Trophoblast cell (in vitro differentiated cells and primary cell): ENCODE measurements at regions not wholly inside any gene's neighbourhood (a gene's known extent, or its start where the extent isn't known, plus 50 kb on each side); places are given as distances from the start of the nearest gene placed in this dataset.

Source experiments
- DNase-seq, 2 donors: peaks; one replicate each; pipeline ENCODE4 v3.0.0-alpha.2; 2016
- H2AFZ ChIP-seq: 2 replicates; pipeline ENCODE4 v1.6.1; 2013; ENCODE audit warnings: low read length, moderate library complexity, mild to moderate bottlenecking; ENCODE audit not compliant: insufficient read depth, poor library complexity
- H2AK5ac ChIP-seq: 2 replicates; pipeline ENCODE4 v1.6.1; 2013; ENCODE audit warnings: mild to moderate bottlenecking, low read length
- H2BK120ac ChIP-seq: 2 replicates; pipeline ENCODE4 v1.6.1; 2013; ENCODE audit warnings: low read length, mild to moderate bottlenecking, moderate library complexity; ENCODE audit not compliant: insufficient read depth, poor library complexity
- H2BK12ac ChIP-seq: 2 replicates; pipeline ENCODE4 v1.6.1; 2013; ENCODE audit warnings: mild to moderate bottlenecking, low read length, moderate library complexity
- H2BK5ac ChIP-seq: 2 replicates; pipeline ENCODE4 v1.6.1; 2013; ENCODE audit warnings: low read length, low read depth, moderate library complexity, mild to moderate bottlenecking; ENCODE audit not compliant: poor library complexity
- H3K14ac ChIP-seq: 2 replicates; pipeline ENCODE4 v1.6.1; 2013; ENCODE audit warnings: mild to moderate bottlenecking, low read length
- H3K18ac ChIP-seq: 2 replicates; pipeline ENCODE4 v1.6.1; 2013; ENCODE audit warnings: mild to moderate bottlenecking, low read length
- H3K23ac ChIP-seq: 2 replicates; pipeline ENCODE4 v1.6.1; 2013; ENCODE audit warnings: low read length
- H3K27ac ChIP-seq: 2 replicates; pipeline ENCODE4 v1.5.1; 2013; ENCODE audit warnings: low read depth, mild to moderate bottlenecking, inconsistent platforms, low read length, moderate library complexity
- H3K27me3 ChIP-seq: 2 replicates; pipeline ENCODE4 v1.6.1; 2013; ENCODE audit warnings: inconsistent platforms, mild to moderate bottlenecking, low read length, moderate library complexity; ENCODE audit not compliant: insufficient read depth
- H3K36me3 ChIP-seq, 2 experiments: 1 replicate in 1 of 2; 2 replicates in 1 of 2; pipeline ENCODE4 v1.6.1; 2013; ENCODE audit warnings: low read length in 2 of 2, mild to moderate bottlenecking in 2 of 2, moderate library complexity in 1 of 2; ENCODE audit not compliant: insufficient read depth in 2 of 2, control insufficient read depth in 1 of 2
- H3K4ac ChIP-seq: 2 replicates; pipeline ENCODE4 v1.6.1; 2013; ENCODE audit warnings: low read depth, mild to moderate bottlenecking, low read length, moderate library complexity
- H3K4me1 ChIP-seq, 2 experiments: 1 replicate in 1 of 2; 2 replicates in 1 of 2; pipeline ENCODE4 v1.6.1; 2013; ENCODE audit warnings: low read length in 2 of 2, mild to moderate bottlenecking in 2 of 2, moderate library complexity in 1 of 2; ENCODE audit not compliant: insufficient read depth in 2 of 2, control insufficient read depth in 1 of 2
- H3K4me2 ChIP-seq: 2 replicates; pipeline ENCODE4 v1.6.1; 2013; ENCODE audit warnings: inconsistent platforms, mild to moderate bottlenecking, low read length, moderate library complexity
- H3K4me3 ChIP-seq: 2 replicates; pipeline ENCODE4 v1.5.1; 2013; ENCODE audit warnings: mild to moderate bottlenecking, low read depth, low read length, inconsistent platforms
- H3K79me1 ChIP-seq: one replicate; pipeline ENCODE4 v1.6.1; 2013; ENCODE audit warnings: low read length
- H3K79me2 ChIP-seq: 2 replicates; pipeline ENCODE4 v1.6.1; 2013; ENCODE audit warnings: low read length, mild to moderate bottlenecking; ENCODE audit not compliant: control insufficient read depth, insufficient read depth, poor library complexity
- H3K9ac ChIP-seq: 2 replicates; pipeline ENCODE4 v1.6.1; 2013; ENCODE audit warnings: mild to moderate bottlenecking, low read length
- H3K9me3 ChIP-seq: 2 replicates; pipeline ENCODE4 v1.6.1; 2013; ENCODE audit warnings: low read depth, mild to moderate bottlenecking, control low read depth, inconsistent platforms, low read length; ENCODE audit not compliant: insufficient read depth
- H4K12ac ChIP-seq: 2 replicates; pipeline ENCODE4 v1.6.1; 2013; ENCODE audit warnings: low read depth, mild to moderate bottlenecking, low read length, moderate library complexity
- H4K8ac ChIP-seq: 2 replicates; pipeline ENCODE4 v1.6.1; 2013; ENCODE audit warnings: low read depth, mild to moderate bottlenecking, low read length, moderate library complexity
- H4K91ac ChIP-seq: one replicate; pipeline ENCODE4 v1.6.1; 2013; ENCODE audit warnings: low read depth, mild to moderate bottlenecking, low read length, moderate library complexity
- WGBS: extraction: QIAGEN DNeasy Blood & Tissue Kit; methylation state at CpG from one replicate; pipeline ENCODE4 v1.1.7; 2013; ENCODE audit warnings: missing lambda C conversion rate; ENCODE audit not compliant: insufficient read length, insufficient coverage; ENCODE audit errors: extremely low coverage; 5-methylcytosine and 5-hydroxymethylcytosine counted together

DNA sequence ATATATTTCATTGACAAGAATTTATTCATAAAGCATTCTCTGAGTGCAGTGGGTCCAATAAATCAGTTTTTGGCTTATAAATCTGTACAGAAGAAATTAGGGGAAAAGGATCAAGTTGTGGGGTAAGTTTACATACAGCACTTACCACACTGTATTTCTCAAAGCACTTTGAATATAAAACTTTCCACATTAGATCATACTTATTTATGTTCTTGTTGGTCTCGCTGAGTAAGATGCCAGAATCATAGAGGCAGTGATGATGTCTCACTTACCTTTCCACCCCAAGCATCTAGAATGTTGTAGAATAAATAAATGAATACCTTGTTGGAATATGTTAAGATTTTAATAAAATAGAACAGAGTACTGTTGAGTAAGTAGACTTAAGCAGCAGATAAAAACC is 279.1 kb downstream of the PCDH20 start:
- WGBS: no CpG with 5 or more reads among the region's 1 CpG
- Histone ChIP-seq H3K4me1 (no peaks in the 10 kb centered on the region), H3K23ac (no peak overlapping the region), H4K91ac (no peak overlapping the region), H3K9ac (no peak overlapping the region), H3K18ac (no peak overlapping the region), H3K14ac (no peak overlapping the region), H2BK12ac (no peak overlapping the region), H4K12ac (no peak overlapping the region), H3K9me3 (no peaks in the 10 kb centered on the region), H3K4me3 (no peak overlapping the region), H2AFZ (no peak overlapping the region), H3K4me2 (no peak overlapping the region), H3K4ac (no peak overlapping the region), H3K27ac (no peak overlapping the region), H3K79me1 (no peaks in the 10 kb centered on the region), H3K27me3 (no peaks in the 10 kb centered on the region), H4K8ac (no peak overlapping the region), H3K79me2 (no peaks in the 10 kb centered on the region), H2BK5ac (no peak overlapping the region), H3K36me3 (no peaks in the 10 kb centered on the region), H2AK5ac (no peak overlapping the region), H2BK120ac (no peak overlapping the region)
- no peak for DNase-seq

DNA sequence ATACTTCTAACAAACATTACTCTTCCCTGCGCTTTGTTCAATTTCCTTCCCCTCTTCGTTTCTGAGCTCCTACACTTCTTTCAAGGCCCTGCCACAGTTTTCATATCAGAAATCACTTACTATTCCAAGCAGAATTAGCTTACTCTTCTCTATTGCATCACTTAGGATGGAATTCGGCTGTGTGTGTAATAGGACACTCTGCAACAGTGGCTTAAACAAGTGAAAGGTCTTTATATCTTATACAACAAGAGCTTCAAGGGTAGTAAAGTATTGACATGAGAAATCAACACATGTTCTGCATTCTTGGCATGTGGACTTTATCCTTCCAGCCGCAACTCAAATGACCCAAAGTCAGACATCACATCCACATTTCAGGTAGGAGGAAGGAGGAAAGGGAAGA is 279.6 kb downstream of the PCDH20 start:
- no peak overlapping the region for H3K4me2 ChIP-seq
- H3K9me3 ChIP-seq: no peaks in the 10 kb centered on the region
- no peak overlapping the region for H4K91ac ChIP-seq
- H3K14ac ChIP-seq: no peak overlapping the region
- no peaks in the 10 kb centered on the region for H3K27me3 ChIP-seq
- H4K8ac ChIP-seq: no peak overlapping the region
- no peak overlapping the region for H2AK5ac ChIP-seq
- no peaks in the 10 kb centered on the region for H3K4me1 ChIP-seq
- no peak overlapping the region for H2BK120ac ChIP-seq
- no peak overlapping the region for H2AFZ ChIP-seq
- WGBS: 100% methylated on average over 2 of the region's 4 CpGs
- no peaks in the 10 kb centered on the region for H3K79me2 ChIP-seq
- no peak overlapping the region for H4K12ac ChIP-seq
- no peak for DNase-seq
- no peak overlapping the region for H3K27ac ChIP-seq
- no peak overlapping the region for H3K23ac ChIP-seq
- no peak overlapping the region for H3K4ac ChIP-seq
- no peak overlapping the region for H3K9ac ChIP-seq
- no peak overlapping the region for H2BK5ac ChIP-seq
- H3K36me3 ChIP-seq: no peaks in the 10 kb centered on the region
- no peak overlapping the region for H3K4me3 ChIP-seq
- H3K79me1 ChIP-seq: no peaks in the 10 kb centered on the region
- no peak overlapping the region for H3K18ac ChIP-seq
- H2BK12ac ChIP-seq: no peak overlapping the region

DNA sequence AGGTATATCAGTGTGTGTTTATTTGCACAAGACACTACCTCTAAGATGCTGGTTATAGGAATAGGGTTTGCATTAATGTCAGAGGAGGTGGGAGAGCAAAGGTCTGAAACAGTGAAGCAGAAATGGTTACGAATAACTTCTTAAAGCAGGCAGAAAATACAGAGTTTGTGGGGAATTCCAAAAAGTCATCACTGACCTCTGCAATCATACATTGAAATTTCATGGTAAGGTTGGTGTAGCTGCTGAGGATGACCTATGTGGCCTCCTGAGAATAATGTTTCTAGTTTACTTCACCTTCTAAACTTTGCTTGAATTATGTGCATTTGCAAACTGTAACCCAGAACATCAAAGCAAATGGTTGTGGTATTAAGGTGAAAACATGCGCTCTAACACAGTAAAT is 280.1 kb downstream of the PCDH20 start:
- no peak for DNase-seq
- H2BK5ac ChIP-seq: no peak overlapping the region
- H3K4ac ChIP-seq: no peak overlapping the region
- no peak overlapping the region for H2BK12ac ChIP-seq
- H3K9ac ChIP-seq: no peak overlapping the region
- H3K9me3 ChIP-seq: no peaks in the 10 kb centered on the region
- H4K91ac ChIP-seq: no peak overlapping the region
- no peak overlapping the region for H2AFZ ChIP-seq
- no peak overlapping the region for H3K4me2 ChIP-seq
- H2BK120ac ChIP-seq: no peak overlapping the region
- no peak overlapping the region for H3K4me3 ChIP-seq
- H3K18ac ChIP-seq: no peak overlapping the region
- no peak overlapping the region for H4K12ac ChIP-seq
- H3K4me1 ChIP-seq: no peaks in the 10 kb centered on the region
- H3K36me3 ChIP-seq: no peaks in the 10 kb centered on the region
- H3K27me3 ChIP-seq: no peaks in the 10 kb centered on the region
- no peak overlapping the region for H3K14ac ChIP-seq
- no CpG with 5 or more reads among the region's 2 CpGs for WGBS
- no peak overlapping the region for H3K27ac ChIP-seq
- H3K23ac ChIP-seq: no peak overlapping the region
- H2AK5ac ChIP-seq: no peak overlapping the region
- no peaks in the 10 kb centered on the region for H3K79me1 ChIP-seq
- no peak overlapping the region for H4K8ac ChIP-seq
- no peaks in the 10 kb centered on the region for H3K79me2 ChIP-seq

DNA sequence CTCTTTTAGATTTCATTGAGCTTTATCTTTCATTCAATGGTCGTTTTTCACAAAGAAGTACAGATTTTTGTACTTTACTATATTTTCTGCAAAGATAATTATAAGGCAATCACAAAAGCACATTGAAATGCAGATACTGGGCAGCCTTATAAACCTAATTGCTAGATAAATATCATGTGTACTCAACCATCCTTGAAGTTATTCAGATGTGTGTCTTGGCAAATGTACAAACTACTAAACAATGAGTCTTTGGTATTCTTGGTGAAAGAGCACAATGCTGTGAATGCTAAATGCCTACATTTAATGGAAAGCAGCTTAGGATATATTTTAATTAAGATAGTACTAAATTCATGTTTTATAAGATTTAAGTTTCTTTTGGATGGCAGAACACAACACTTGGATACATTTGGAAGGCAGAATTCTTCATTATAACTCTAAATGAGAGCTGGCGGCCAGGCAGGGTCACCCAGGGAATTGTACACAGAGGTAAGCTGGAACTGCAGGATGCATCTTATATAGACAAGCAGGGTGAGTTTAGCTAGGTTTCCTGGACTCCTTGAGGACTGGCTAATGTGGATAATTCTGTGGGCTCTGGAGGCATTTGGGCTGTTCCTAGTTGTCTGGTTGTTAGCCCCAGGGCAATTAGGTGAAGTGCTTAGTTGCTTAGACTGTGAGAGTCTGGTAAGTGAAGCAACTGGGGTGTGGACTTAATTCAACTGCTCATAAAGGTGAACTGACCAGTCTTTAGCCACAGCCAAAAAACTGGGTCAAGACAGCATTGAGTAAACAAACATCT is 286.6 kb downstream of the PCDH20 start:
- Histone ChIP-seq H3K18ac (no peak overlapping the region), H2BK12ac (no peak overlapping the region), H3K4me1 (no peaks in the 10 kb centered on the region), H4K12ac (no peak overlapping the region), H3K23ac (no peak overlapping the region), H2AFZ (no peak overlapping the region), H2BK120ac (no peak overlapping the region), H3K36me3 (no peaks in the 10 kb centered on the region), H3K4me3 (no peak overlapping the region), H3K79me1 (no peaks in the 10 kb centered on the region), H4K8ac (no peak overlapping the region), H3K4me2 (no peak overlapping the region), H3K14ac (no peak overlapping the region), H3K79me2 (no peaks in the 10 kb centered on the region), H4K91ac (no peak overlapping the region), H3K27ac (no peak overlapping the region), H3K9ac (no peak overlapping the region), H2AK5ac (no peak overlapping the region), H3K4ac (no peak overlapping the region), H3K27me3 (no peaks in the 10 kb centered on the region), H2BK5ac (no peak overlapping the region), H3K9me3 (no peaks in the 10 kb centered on the region)
- no peak for DNase-seq
- WGBS: no CpG with 5 or more reads among the region's 2 CpGs
